ENCODE measurements at regions not wholly inside any gene's neighbourhood (a gene's known extent, or its start where the extent isn't known, plus 50 kb on each side); places are given as distances from the start of the nearest gene placed in this dataset.
A peak's percentile ranks its signal among the peaks of the same experiment; 100 is the strongest.
"Not testable (repeated sequence)": the region's sequence is repeated elsewhere in the genome, so short reads cannot be mapped to it uniquely, and the experiment has no call there.

- DNase-seq (ENCODE audit: low read depth, low spot score): no peak
Measured at GRCh38 chr1:94303005-94303404, 65.6 kb upstream of the ARHGAP29 start.

- DNase-seq (ENCODE audit: low read depth, low spot score): no peak
Measured at GRCh38 chr1:94302497-94302896, 65.1 kb upstream of the ARHGAP29 start.

- no peak for DNase-seq (ENCODE audit: low read depth, low spot score)
Measured at GRCh38 chr1:94301186-94301585, 63.8 kb upstream of the ARHGAP29 start.

- no peak for DNase-seq (ENCODE audit: low read depth, low spot score)
Measured at GRCh38 chr1:94300731-94301130, 63.3 kb upstream of the ARHGAP29 start.

- peak; percentile 69 for DNase-seq (ENCODE audit: low read depth, low spot score)
Measured at GRCh38 chr1:94299627-94300553, 62.5 kb upstream of the ARHGAP29 start.

- DNase-seq (ENCODE audit: low read depth, low spot score): no peak
Measured at GRCh38 chr1:94298861-94299260, 61.5 kb upstream of the ARHGAP29 start.

GRCh38 chr1:94296018-94296417 is 58.6 kb upstream of the ARHGAP29 start:
- DNase-seq (ENCODE audit: low read depth, low spot score): peak; percentile 84

GRCh38 chr1:94292978-94293377 is 55.6 kb upstream of the ARHGAP29 start:
- not testable (repeated sequence) for DNase-seq (ENCODE audit: low read depth, low spot score)

GRCh38 chr1:94289244-94289643 is 51.9 kb upstream of the ARHGAP29 start:
- not testable (repeated sequence) for DNase-seq (ENCODE audit: low read depth, low spot score)

All from pulmonary artery endothelial cell (primary cell).